Liver (tissue), 8 donors: ENCODE measurements at regions not wholly inside any gene's neighbourhood (a gene's known extent, or its start where the extent isn't known, plus 50 kb on each side); places are given as distances from the start of the nearest gene placed in this dataset.

ENCODE experiments used
- DNase-seq: peaks from one replicate; pipeline ENCODE4 v3.0.0-alpha.2; 2017; ENCODE audit warnings: low spot score
- H3K27ac ChIP-seq, 2 donors: one replicate each; pipeline ENCODE4 v1.7.0; 2013; ENCODE audit warnings: inconsistent platforms in 2 of 2, low read length in 2 of 2, control low read depth in 1 of 2, low read depth in 1 of 2, mild to moderate bottlenecking in 1 of 2
- H3K27me3 ChIP-seq, 4 donors: one replicate each; pipeline versions ENCODE4 v1.6.1 to v1.7.0; 2013; ENCODE audit warnings: low read length in 3 of 4, inconsistent platforms in 1 of 4, mild to moderate bottlenecking in 1 of 4, moderate library complexity in 1 of 4; ENCODE audit not compliant: control insufficient read depth in 4 of 4, insufficient read depth in 4 of 4
- H3K36me3 ChIP-seq, 4 donors: one replicate each; pipeline versions ENCODE4 v1.6.1 to v1.7.0; 2013; ENCODE audit warnings: low read length in 3 of 4, mild to moderate bottlenecking in 3 of 4, low read depth in 1 of 4, moderate library complexity in 1 of 4; ENCODE audit not compliant: control insufficient read depth in 4 of 4, insufficient read depth in 3 of 4
- H3K4me1 ChIP-seq, 4 donors: one replicate each; pipeline versions ENCODE4 v1.6.1 to v1.7.0; 2013; ENCODE audit warnings: low read length in 3 of 4, mild to moderate bottlenecking in 3 of 4, moderate library complexity in 1 of 4; ENCODE audit not compliant: control insufficient read depth in 4 of 4, insufficient read depth in 4 of 4
- H3K4me3 ChIP-seq, 3 donors: one replicate each; pipeline versions ENCODE4 v1.6.1 to v1.7.0; 2013; ENCODE audit warnings: low read length in 3 of 3, control low read depth in 1 of 3, low read depth in 1 of 3, mild to moderate bottlenecking in 1 of 3
- H3K9ac ChIP-seq, 2 donors: one replicate each; pipeline ENCODE4 v1.7.0; 2013; ENCODE audit warnings: low read length in 2 of 2, mild to moderate bottlenecking in 2 of 2, moderate library complexity in 2 of 2, control low read depth in 1 of 2, low read depth in 1 of 2
- H3K9me3 ChIP-seq, 4 donors: one replicate each; pipeline versions ENCODE4 v1.6.1 to v1.7.0; 2013; ENCODE audit warnings: low read length in 3 of 4; ENCODE audit not compliant: control insufficient read depth in 4 of 4
- CTCF ChIP-seq: fragments of 150-350 bp; IDR thresholded peaks from 2 replicates; pipeline ENCODE4 v1.5.1; 2017; ENCODE audit warnings: improper control_type of control experiment, low read depth, low read length; ENCODE audit not compliant: missing input control
- EGR1 ChIP-seq, 2 donors: IDR thresholded peaks; 2 replicates each; pipeline ENCODE4 v1.6.1; 2016 to 2018; ENCODE audit warnings: antibody characterized with exemption in 2 of 2, low read depth in 2 of 2
- FOXA1 ChIP-seq: IDR thresholded peaks from 2 replicates; pipeline ENCODE4 v1.6.1; 2016; ENCODE audit warnings: antibody characterized with exemption
- FOXA2 ChIP-seq: IDR thresholded peaks from 2 replicates; pipeline ENCODE4 v1.6.1; 2016; ENCODE audit warnings: antibody characterized with exemption
- GABPA ChIP-seq, 2 donors: IDR thresholded peaks in 1 of 2; conservative IDR thresholded peaks in 1 of 2; 2 replicates each; pipeline ENCODE4 v1.6.1; 2016; ENCODE audit warnings: antibody characterized with exemption in 2 of 2, mild to moderate bottlenecking in 1 of 2, moderate library complexity in 1 of 2
- HNF4A ChIP-seq, 2 donors: conservative IDR thresholded peaks; 2 replicates each; pipeline ENCODE4 v1.6.1; 2016; ENCODE audit warnings: antibody characterized with exemption in 2 of 2, mild to moderate bottlenecking in 2 of 2
- HNF4G ChIP-seq: IDR thresholded peaks from 2 replicates; pipeline ENCODE4 v1.6.1; 2016; ENCODE audit warnings: antibody characterized with exemption
- JUND ChIP-seq, 2 donors: IDR thresholded peaks; 2 replicates each; pipeline ENCODE4 v1.6.1; 2016; ENCODE audit warnings: antibody characterized with exemption in 2 of 2
- NR2F2 ChIP-seq: IDR thresholded peaks from 2 replicates; pipeline ENCODE4 v1.6.1; 2016; ENCODE audit warnings: antibody characterized with exemption
- RAD21 ChIP-seq, 2 donors: IDR thresholded peaks; 2 replicates each; pipeline ENCODE4 v1.6.1; 2016; ENCODE audit warnings: antibody characterized with exemption in 2 of 2, mild to moderate bottlenecking in 2 of 2
- REST ChIP-seq: IDR thresholded peaks from 2 replicates; pipeline ENCODE4 v1.6.1; 2016; ENCODE audit warnings: antibody characterized with exemption, mild to moderate bottlenecking
- RXRA ChIP-seq, 2 donors: IDR thresholded peaks; 2 replicates each; pipeline ENCODE4 v1.6.1; 2017 to 2018; ENCODE audit warnings: antibody characterized with exemption in 2 of 2, mild to moderate bottlenecking in 1 of 2
- SP1 ChIP-seq: IDR thresholded peaks from 2 replicates; pipeline ENCODE4 v1.6.1; 2018; ENCODE audit warnings: antibody characterized with exemption, mild to moderate bottlenecking
- TAF1 ChIP-seq: conservative IDR thresholded peaks from 2 replicates; pipeline ENCODE4 v1.6.1; 2016; ENCODE audit warnings: antibody characterized with exemption, mild to moderate bottlenecking
- YY1 ChIP-seq: IDR thresholded peaks from 2 replicates; pipeline ENCODE4 v1.6.1; 2016; ENCODE audit warnings: antibody characterized with exemption, mild to moderate bottlenecking
- ZBTB33 ChIP-seq: IDR thresholded peaks from 2 replicates; pipeline ENCODE4 v1.6.1; 2016; ENCODE audit warnings: antibody characterized with exemption
- WGBS: extraction: QIAGEN DNeasy Blood & Tissue Kit; methylation state at CpG from one replicate; pipeline ENCODE4 v1.1.7; 2013; 5-methylcytosine and 5-hydroxymethylcytosine counted together
- donor health status: healthy.
- donor health status: healthy.
- donor health status: healthy.
- donor health status: healthy.
- donor health status: healthy.

GRCh38 chr7:4461531-4461930 lies 220.6 kb upstream of the FOXK1 start:
- H3K27ac ChIP-seq, result no peak overlapping the region
- TF ChIP-seq GABPA (IDR thresholded peaks at IDR 0.05 in 1 of 2, conservative IDR thresholded peaks at IDR 0.05 in 1 of 2) (no peak), FOXA1 (no peak), HNF4A (conservative IDR thresholded peaks at IDR 0.05) (no peak), YY1 (no peak), REST (no peak), EGR1 (IDR thresholded peaks at IDR 0.05; ENCODE audit: low read depth in 2 of 2) (no peak), RAD21 (IDR thresholded peaks at IDR 0.05) (no peak), RXRA (IDR thresholded peaks at IDR 0.05) (no peak), TAF1 (no peak), SP1 (no peak), CTCF (no peak), ZBTB33 (no peak), HNF4G (no peak), JUND (IDR thresholded peaks at IDR 0.05) (no peak), FOXA2 (no peak)
- H3K4me3 ChIP-seq, result no peak overlapping the region
- no peaks in the 10 kb centered on the region for H3K36me3 ChIP-seq
- no peak overlapping the region for H3K9ac ChIP-seq
- peaks cover 0 to 6% (median 1%) of the 10 kb centered on the region in 4 donors for H3K9me3 ChIP-seq
- no peaks in the 10 kb centered on the region for H3K27me3 ChIP-seq
- no peaks in the 10 kb centered on the region for H3K4me1 ChIP-seq
- DNase-seq, result no peak
- WGBS, result 72% methylated on average over 8 of the region's 8 CpGs

GRCh38 chr7:4468320-4469102 lies 213.6 kb upstream of the FOXK1 start:
- Histone ChIP-seq H3K9me3 (peaks cover 0 to 6% (median 2%) of the 10 kb centered on the region in 4 donors), H3K4me1 (no peaks in the 10 kb centered on the region), H3K9ac (no peak overlapping the region), H3K36me3 (no peaks in the 10 kb centered on the region), H3K27ac (no peak overlapping the region), H3K4me3 (no peak overlapping the region), H3K27me3 (no peaks in the 10 kb centered on the region)
- WGBS, result 85% methylated on average over 5 of the region's 5 CpGs
- DNase-seq, result no peak
- no peak for TF ChIP-seq YY1
- TF ChIP-seq REST, result no peak
- TF ChIP-seq FOXA1, result no peak
- TF ChIP-seq RXRA (IDR thresholded peaks at IDR 0.05), result no peak
- TF ChIP-seq NR2F2, result no peak
- TF ChIP-seq FOXA2, result no peak
- no peak for TF ChIP-seq CTCF
